H9 (cell line): ENCODE measurements at regions not wholly inside any gene's neighbourhood (a gene's known extent, or its start where the extent isn't known, plus 50 kb on each side); places are given as distances from the start of the nearest gene placed in this dataset.

ENCODE experiments used
- DNase-seq: peaks from one replicate; pipeline ENCODE4 v3.0.0-alpha.2; 2017
- H2AFZ ChIP-seq: one replicate; pipeline ENCODE4 v1.6.1; 2013; ENCODE audit warnings: mild to moderate bottlenecking, low read length, control low read depth, moderate library complexity
- H2AK5ac ChIP-seq: 2 replicates; pipeline ENCODE4 v1.6.1; 2013; ENCODE audit warnings: low read length, control low read depth, mixed read lengths; ENCODE audit not compliant: insufficient read length
- H2BK120ac ChIP-seq: one replicate; pipeline ENCODE4 v1.6.1; 2013; ENCODE audit warnings: low read depth, mild to moderate bottlenecking, low read length, control low read depth, inconsistent platforms; ENCODE audit not compliant: poor library complexity, severe bottlenecking
- H2BK12ac ChIP-seq: 2 replicates; pipeline ENCODE4 v1.6.1; 2013; ENCODE audit warnings: low read length, control low read depth, mixed read lengths, low read depth; ENCODE audit not compliant: insufficient read length
- H2BK15ac ChIP-seq: 2 replicates; pipeline ENCODE4 v1.6.1; 2013; ENCODE audit warnings: low read depth, low read length, control low read depth
- H2BK20ac ChIP-seq: one replicate; pipeline ENCODE4 v1.6.1; 2013; ENCODE audit warnings: low read depth, mild to moderate bottlenecking, low read length, control low read depth, inconsistent platforms; ENCODE audit not compliant: poor library complexity, severe bottlenecking
- H2BK5ac ChIP-seq: 2 replicates; pipeline ENCODE4 v1.6.1; 2013; ENCODE audit warnings: low read length, control low read depth, mixed read lengths; ENCODE audit not compliant: insufficient read length
- H3K14ac ChIP-seq: 2 replicates; pipeline ENCODE4 v1.6.1; 2013; ENCODE audit warnings: low read length, control low read depth; ENCODE audit not compliant: insufficient read depth
- H3K18ac ChIP-seq: 2 replicates; pipeline ENCODE4 v1.6.1; 2013; ENCODE audit warnings: low read depth, mild to moderate bottlenecking, mixed read lengths, low read length, control low read depth; ENCODE audit not compliant: insufficient read length
- H3K23ac ChIP-seq: 2 replicates; pipeline ENCODE4 v1.6.1; 2013; ENCODE audit warnings: low read length, control low read depth, mixed read lengths, low read depth; ENCODE audit not compliant: insufficient read length
- H3K23me2 ChIP-seq: 2 replicates; pipeline ENCODE4 v1.6.1; 2013; ENCODE audit warnings: low read depth, mild to moderate bottlenecking, mixed read lengths, low read length, control low read depth; ENCODE audit not compliant: insufficient read length, poor library complexity, severe bottlenecking
- H3K27ac ChIP-seq: 2 replicates; pipeline ENCODE4 v1.5.1; 2013; ENCODE audit warnings: low read length, control low read depth, mixed read lengths, low read depth; ENCODE audit not compliant: insufficient read length
- H3K27me3 ChIP-seq: 2 replicates; pipeline ENCODE4 v1.6.1; 2013; ENCODE audit warnings: low read length, control low read depth, inconsistent platforms; ENCODE audit not compliant: insufficient read depth
- H3K4ac ChIP-seq: 2 replicates; pipeline ENCODE4 v1.6.1; 2013; ENCODE audit warnings: low read depth, mild to moderate bottlenecking, control low read depth, inconsistent platforms, low read length, moderate library complexity
- H3K4me1 ChIP-seq: 2 replicates; pipeline ENCODE4 v1.6.1; 2013; ENCODE audit warnings: low read length, control low read depth, inconsistent platforms; ENCODE audit not compliant: insufficient read depth
- H3K4me2 ChIP-seq: 2 replicates; pipeline ENCODE4 v1.6.1; 2013; ENCODE audit warnings: low read length, control low read depth, mixed read lengths; ENCODE audit not compliant: insufficient read length, insufficient read depth
- H3K56ac ChIP-seq: 2 replicates; pipeline ENCODE4 v1.6.1; 2013; ENCODE audit warnings: low read depth, mild to moderate bottlenecking, mixed read lengths, low read length, control low read depth; ENCODE audit not compliant: insufficient read length
- H3K79me1 ChIP-seq: 2 replicates; pipeline ENCODE4 v1.6.1; 2013; ENCODE audit warnings: low read depth, mild to moderate bottlenecking, moderate library complexity, low read length, control low read depth, inconsistent platforms; ENCODE audit not compliant: insufficient read depth, poor library complexity, severe bottlenecking
- H3K79me2 ChIP-seq: 2 replicates; pipeline ENCODE4 v1.6.1; 2013; ENCODE audit warnings: low read length, control low read depth, inconsistent platforms; ENCODE audit not compliant: insufficient read depth
- H3K9ac ChIP-seq: 2 replicates; pipeline ENCODE4 v1.6.1; 2013; ENCODE audit warnings: low read length, control low read depth, mixed read lengths; ENCODE audit not compliant: insufficient read length; ENCODE audit errors: extremely low read depth
- H3K9me3 ChIP-seq: one replicate; pipeline ENCODE4 v1.6.1; 2013; ENCODE audit warnings: low read depth, low read length, inconsistent platforms; ENCODE audit not compliant: control insufficient read depth
- H3T11ph ChIP-seq: one replicate; pipeline ENCODE4 v1.6.1; 2013; ENCODE audit warnings: mild to moderate bottlenecking, low read length, control low read depth, inconsistent platforms
- H4K20me1 ChIP-seq: one replicate; pipeline ENCODE4 v1.6.1; 2013; ENCODE audit not compliant: control insufficient read depth, insufficient read length, insufficient read depth
- H4K5ac ChIP-seq: 2 replicates; pipeline ENCODE4 v1.6.1; 2013; ENCODE audit warnings: low read depth, mild to moderate bottlenecking, mixed read lengths, low read length, control low read depth; ENCODE audit not compliant: insufficient read length
- H4K8ac ChIP-seq: replicated peaks from 2 replicates; pipeline ENCODE4 v1.6.1; 2013; ENCODE audit warnings: low read length, control low read depth, mixed read lengths, low read depth; ENCODE audit not compliant: insufficient read length
- H4K91ac ChIP-seq: 2 replicates; pipeline ENCODE4 v1.6.1; 2013; ENCODE audit warnings: low read depth, mild to moderate bottlenecking, moderate library complexity, mixed read lengths, low read length, control low read depth; ENCODE audit not compliant: insufficient read length
- H3K27ac Mint-ChIP-seq, 3 experiments: 2 replicates in 2 of 3; 3 replicates in 1 of 3; pipeline ENCODE4 v1.8.0; 2020 to 2021; ENCODE audit warnings: mixed read lengths in 3 of 3, mild to moderate bottlenecking in 1 of 3, moderate library complexity in 1 of 3
- H3K27me3 Mint-ChIP-seq: 2 replicates; pipeline ENCODE4 v1.8.0; 2021; ENCODE audit warnings: low read depth, mild to moderate bottlenecking, moderate library complexity, mixed read lengths
- H3K36me3 Mint-ChIP-seq, 3 experiments: 2 replicates in 2 of 3; 3 replicates in 1 of 3; pipeline ENCODE4 v1.8.0; 2020 to 2021; ENCODE audit warnings: low read depth in 3 of 3, mixed read lengths in 3 of 3; ENCODE audit not compliant: insufficient read depth in 1 of 3
- H3K4me1 Mint-ChIP-seq, 2 experiments: 2 replicates each; pipeline ENCODE4 v1.8.0; 2020; ENCODE audit warnings: mixed read lengths in 2 of 2
- H3K4me3 Mint-ChIP-seq, 2 experiments: 2 replicates in 1 of 2; 3 replicates in 1 of 2; pipeline ENCODE4 v1.8.0; 2020 to 2021; ENCODE audit warnings: mild to moderate bottlenecking in 2 of 2, mixed read lengths in 2 of 2, moderate library complexity in 1 of 2
- H3K9me3 Mint-ChIP-seq, 2 experiments: 2 replicates in 1 of 2; 3 replicates in 1 of 2; pipeline ENCODE4 v1.8.0; 2020; ENCODE audit warnings: mild to moderate bottlenecking in 2 of 2, mixed read lengths in 2 of 2, moderate library complexity in 1 of 2
- CTCF ChIP-seq: fragments of 200-600 bp; sonication (generic); conservative IDR thresholded peaks from 3 replicates; pipeline ENCODE4 v1.8.0; 2021; ENCODE audit warnings: antibody characterized with exemption, mild to moderate bottlenecking
- WGBS: extraction: QIAGEN DNeasy Blood & Tissue Kit; methylation state at CpG from one replicate; pipeline ENCODE4 v1.1.7; 2013; ENCODE audit warnings: missing lambda C conversion rate, low lambda C conversion rate, mixed read lengths; ENCODE audit not compliant: insufficient read length; ENCODE audit errors: extremely low coverage; 5-methylcytosine and 5-hydroxymethylcytosine counted together

GRCh38 chr18:11522992-11523391 lies 86.4 kb upstream of the SLC35G4 start:
- no peak for DNase-seq
- Mint-ChIP-seq H3K9me3 (no peaks in the 10 kb centered on the region), H3K27ac (no peak overlapping the region), H3K4me1 (peaks cover 3 to 7% of the 10 kb centered on the region in 2 experiments; a peak in 3 of 4 replicates), H3K36me3 (no peaks in the 10 kb centered on the region), H3K27me3 (peaks cover 10% of the 10 kb centered on the region), H3K4me3 (no peak overlapping the region)
- H3K9ac ChIP-seq = no peak overlapping the region
- H3K79me2 ChIP-seq = no peaks in the 10 kb centered on the region
- no peaks in the 10 kb centered on the region for H4K20me1 ChIP-seq
- no peak overlapping the region for H4K5ac ChIP-seq
- H3K56ac ChIP-seq = no peak overlapping the region
- no peak overlapping the region for H2AFZ ChIP-seq
- no peak for TF ChIP-seq CTCF
- no peaks in the 10 kb centered on the region for H3K27me3 ChIP-seq
- no peaks in the 10 kb centered on the region for H3K79me1 ChIP-seq
- no peak overlapping the region for H3K18ac ChIP-seq
- H2BK5ac ChIP-seq = no peak overlapping the region
- H2AK5ac ChIP-seq = no peak overlapping the region
- no peak overlapping the region for H2BK20ac ChIP-seq
- no peaks in the 10 kb centered on the region for H3K9me3 ChIP-seq
- no CpG with 5 or more reads among the region's 5 CpGs for WGBS
- no peak overlapping the region for H3K14ac ChIP-seq
- no peak overlapping the region for H3K4me2 ChIP-seq
- H3K23me2 ChIP-seq = no peaks in the 10 kb centered on the region
- no peak overlapping the region for H3K27ac ChIP-seq
- no peak overlapping the region for H4K91ac ChIP-seq
- H2BK120ac ChIP-seq = no peak overlapping the region
- no peak overlapping the region for H3T11ph ChIP-seq
- H3K4me1 ChIP-seq = no peaks in the 10 kb centered on the region
- H4K8ac ChIP-seq = no peak overlapping the region
- H2BK12ac ChIP-seq = no peak overlapping the region
- H3K23ac ChIP-seq = no peak overlapping the region
- H3K4ac ChIP-seq = no peak overlapping the region
- H2BK15ac ChIP-seq = no peak overlapping the region
